ENCODE measurements at regions not wholly inside any gene's neighbourhood (a gene's known extent, or its start where the extent isn't known, plus 50 kb on each side); places are given as distances from the start of the nearest gene placed in this dataset.

GRCh38 chr9:549455-549997 lies 292.0 kb upstream of the DMRT1 start:
- H3K4me3 ChIP-seq (ENCODE audit: low read depth, low read length): no peak overlapping the region
- no peak for TF ChIP-seq CTCF (IDR thresholded peaks at IDR 0.05; ENCODE audit: low read depth, low read length)

- no peak overlapping the region for H3K4me3 ChIP-seq (ENCODE audit: low read depth, low read length)
- no peak for TF ChIP-seq CTCF (IDR thresholded peaks at IDR 0.05; ENCODE audit: low read depth, low read length)
Measured at GRCh38 chr9:550333-550732, 291.2 kb upstream of the DMRT1 start.

- TF ChIP-seq CTCF (IDR thresholded peaks at IDR 0.05; ENCODE audit: low read depth, low read length): no peak
- H3K4me3 ChIP-seq (ENCODE audit: low read depth, low read length): no peak overlapping the region
Measured at GRCh38 chr9:551986-552929, 289.2 kb upstream of the DMRT1 start.

GRCh38 chr9:555493-555892 lies 286.0 kb upstream of the DMRT1 start:
- no peak for TF ChIP-seq CTCF (IDR thresholded peaks at IDR 0.05; ENCODE audit: low read depth, low read length)
- H3K4me3 ChIP-seq (ENCODE audit: low read depth, low read length): no peak overlapping the region

- TF ChIP-seq CTCF (IDR thresholded peaks at IDR 0.05; ENCODE audit: low read depth, low read length): no peak
- H3K4me3 ChIP-seq (ENCODE audit: low read depth, low read length): no peak overlapping the region
Measured at GRCh38 chr9:556199-556598, 285.3 kb upstream of the DMRT1 start.

GRCh38 chr9:556675-557074 lies 284.8 kb upstream of the DMRT1 start:
- no peak for TF ChIP-seq CTCF (IDR thresholded peaks at IDR 0.05; ENCODE audit: low read depth, low read length)

GRCh38 chr9:557601-558201 lies 283.8 kb upstream of the DMRT1 start:
- no peak for TF ChIP-seq CTCF (IDR thresholded peaks at IDR 0.05; ENCODE audit: low read depth, low read length)
- no peak overlapping the region for H3K4me3 ChIP-seq (ENCODE audit: low read depth, low read length)

More at GRCh38 chr9:556675-557074, 284.8 kb upstream of the DMRT1 start:
- no peak overlapping the region for H3K4me3 ChIP-seq (ENCODE audit: low read depth, low read length)
